Gastrocnemius medialis (tissue), 4 donors: ENCODE measurements at regions not wholly inside any gene's neighbourhood (a gene's known extent, or its start where the extent isn't known, plus 50 kb on each side); places are given as distances from the start of the nearest gene placed in this dataset.

Experiments used
- CTCF ChIP-seq, 5 experiments: fragments of 450-650 bp in 3 of 5; fragments of 200-600 bp in 2 of 5; sonication (generic) in 2 of 5; IDR thresholded peaks in 4 of 5; conservative IDR thresholded peaks in 1 of 5; 1 replicate in 4 of 5; 2 replicates in 1 of 5; pipeline ENCODE4 v1.5.1; 2016 to 2019; ENCODE audit warnings: antibody characterized with exemption in 5 of 5, mild to moderate bottlenecking in 3 of 5, moderate library complexity in 3 of 5
- POLR2A ChIP-seq, 2 donors: fragments of 450-650 bp; IDR thresholded peaks; one replicate each; pipeline ENCODE4 v1.6.1; 2017; ENCODE audit warnings: antibody characterized with exemption in 2 of 2, mild to moderate bottlenecking in 2 of 2, moderate library complexity in 2 of 2

GRCh38 chr9:85079349-85079748 is 409.8 kb downstream of the NTRK2 start:
- TF ChIP-seq POLR2A (IDR thresholded peaks at IDR 0.05) (no peak), CTCF (IDR thresholded peaks at IDR 0.05 in 4 of 5, conservative IDR thresholded peaks at IDR 0.05 in 1 of 5) (no peak)
